HUDEP-2 (cell line): ENCODE measurements at regions not wholly inside any gene's neighbourhood (a gene's known extent, or its start where the extent isn't known, plus 50 kb on each side); places are given as distances from the start of the nearest gene placed in this dataset.
A peak's percentile ranks its signal among the peaks of the same experiment; 100 is the strongest.
"Not testable (repeated sequence)": the region's sequence is repeated elsewhere in the genome, so short reads cannot be mapped to it uniquely, and the experiment has no call there.

Experiments used
- DNase-seq, 76 experiments: peaks; one replicate each; lab custom pipeline; 2025; ENCODE audit not compliant: unreplicated experiment in 76 of 76; lab: John Stamatoyannopoulos, UW

- no peak for DNase-seq
Measured at GRCh38 chr7:83832009-83832408, 183.1 kb upstream of the SEMA3E start.

GRCh38 chr7:83827036-83827435 is 178.1 kb upstream of the SEMA3E start:
- no peak for DNase-seq

- no peak for DNase-seq
Measured at GRCh38 chr7:83824214-83824613, 175.3 kb upstream of the SEMA3E start.

- peak in 52 of 76 experiments; percentile 1 to 73 (median 36) for DNase-seq
Measured at GRCh38 chr7:83821866-83822265, 172.9 kb upstream of the SEMA3E start.

GRCh38 chr7:83820641-83821040 is 171.7 kb upstream of the SEMA3E start:
- no peak for DNase-seq

- DNase-seq, result peak in 2 of 76 experiments; percentile 3 to 4
Measured at GRCh38 chr7:83819911-83820310, 171.0 kb upstream of the SEMA3E start.

GRCh38 chr7:83814480-83814879 is 165.5 kb upstream of the SEMA3E start:
- DNase-seq, result no peak

GRCh38 chr7:83812563-83812962 is 163.6 kb upstream of the SEMA3E start:
- not testable (repeated sequence) for DNase-seq

- DNase-seq, result no peak
Measured at GRCh38 chr7:83808982-83809381, 160.0 kb upstream of the SEMA3E start.

GRCh38 chr7:83807774-83808173 is 158.8 kb upstream of the SEMA3E start:
- DNase-seq, result no peak

- DNase-seq, result no peak
Measured at GRCh38 chr7:83806538-83806937, 157.6 kb upstream of the SEMA3E start.

- DNase-seq, result no peak
Measured at GRCh38 chr7:83799333-83799732, 150.4 kb upstream of the SEMA3E start.

- DNase-seq, result no peak
Measured at GRCh38 chr7:83798489-83798888, 149.6 kb upstream of the SEMA3E start.

GRCh38 chr7:83796760-83797159 is 147.8 kb upstream of the SEMA3E start:
- peak in 1 of 76 experiments; percentile 1 for DNase-seq

- no peak for DNase-seq
Measured at GRCh38 chr7:83794829-83795228, 145.9 kb upstream of the SEMA3E start.

GRCh38 chr7:83793558-83793957 is 144.6 kb upstream of the SEMA3E start:
- no peak for DNase-seq

- DNase-seq, result no peak
Measured at GRCh38 chr7:83791737-83792136, 142.8 kb upstream of the SEMA3E start.

GRCh38 chr7:83786858-83787257 is 137.9 kb upstream of the SEMA3E start:
- peak in 61 of 76 experiments; percentile 0 to 89 (median 61) for DNase-seq

GRCh38 chr7:83782628-83783027 is 133.7 kb upstream of the SEMA3E start:
- no peak for DNase-seq

- no peak for DNase-seq
Measured at GRCh38 chr7:83778073-83778443, 129.1 kb upstream of the SEMA3E start.

- DNase-seq, result no peak
Measured at GRCh38 chr7:83777406-83778072, 128.6 kb upstream of the SEMA3E start.

GRCh38 chr7:83769407-83769806 is 120.5 kb upstream of the SEMA3E start:
- DNase-seq, result no peak

- DNase-seq, result no peak
Measured at GRCh38 chr7:83751217-83751616, 102.3 kb upstream of the SEMA3E start.
